LHCN-M2 (cell line): ENCODE measurements at regions not wholly inside any gene's neighbourhood (a gene's known extent, or its start where the extent isn't known, plus 50 kb on each side); places are given as distances from the start of the nearest gene placed in this dataset.
"Not testable (repeated sequence)": the region's sequence is repeated elsewhere in the genome, so short reads cannot be mapped to it uniquely, and the experiment has no call there.

Source experiments
- DNase-seq: peaks from one replicate; pipeline ENCODE4 v3.0.0-alpha.2; 2012; ENCODE audit warnings: low read depth

GRCh38 chr13:50521831-50522149 is 321.7 kb downstream of the DLEU7 start:
- DNase-seq: peak; percentile 55

- no peak for DNase-seq
These were observed 321.0 kb downstream of the DLEU7 start for GRCh38 chr13:50522506-50522905.

GRCh38 chr13:50523307-50523706 is 320.2 kb downstream of the DLEU7 start:
- DNase-seq: no peak

- DNase-seq: no peak
These were observed 318.9 kb downstream of the DLEU7 start for GRCh38 chr13:50524560-50524959.

GRCh38 chr13:50526661-50527071 is 316.8 kb downstream of the DLEU7 start:
- no peak for DNase-seq

- DNase-seq: no peak
These were observed 316.3 kb downstream of the DLEU7 start for GRCh38 chr13:50527188-50527587.

- peak; percentile 44 for DNase-seq
These were observed 315.6 kb downstream of the DLEU7 start for GRCh38 chr13:50527612-50528509.

GRCh38 chr13:50529154-50529882 is 314.2 kb downstream of the DLEU7 start:
- DNase-seq: peak; percentile 93

- DNase-seq: peak; percentile 61
These were observed 311.3 kb downstream of the DLEU7 start for GRCh38 chr13:50531917-50532899.

GRCh38 chr13:50535050-50535449 is 308.4 kb downstream of the DLEU7 start:
- DNase-seq: no peak

- no peak for DNase-seq
These were observed 306.5 kb downstream of the DLEU7 start for GRCh38 chr13:50537029-50537428.

- DNase-seq: no peak
These were observed 303.5 kb downstream of the DLEU7 start for GRCh38 chr13:50539791-50540530.

GRCh38 chr13:50543141-50543540 is 300.4 kb downstream of the DLEU7 start:
- no peak for DNase-seq

- DNase-seq: peak; percentile 92
These were observed 299.7 kb downstream of the DLEU7 start for GRCh38 chr13:50543782-50544181.

- no peak for DNase-seq
These were observed 299.3 kb downstream of the DLEU7 start for GRCh38 chr13:50544211-50544610.

GRCh38 chr13:50547175-50547574 is 296.3 kb downstream of the DLEU7 start:
- not testable (repeated sequence) for DNase-seq

- no peak for DNase-seq
These were observed 294.9 kb downstream of the DLEU7 start for GRCh38 chr13:50548586-50548985.

- no peak for DNase-seq
These were observed 294.1 kb downstream of the DLEU7 start for GRCh38 chr13:50549221-50549942.

- no peak for DNase-seq
These were observed 293.3 kb downstream of the DLEU7 start for GRCh38 chr13:50550151-50550550.

GRCh38 chr13:50552424-50552966 is 291.0 kb downstream of the DLEU7 start:
- no peak for DNase-seq
